OCI-LY7 (cell line): ENCODE measurements at regions not wholly inside any gene's neighbourhood (a gene's known extent, or its start where the extent isn't known, plus 50 kb on each side); places are given as distances from the start of the nearest gene placed in this dataset.

ENCODE experiments used
- BruUV-seq: library from RNA; stranded (reverse); fragments of 400-500 nt; replicated peaks from 2 replicates; lab custom pipeline; 2021; lab: Mats Ljungman, UMichigan
- CTCF ChIA-PET: fragments of 300-600 bp; sonication (Branson Sonifier 250); formaldehyde crosslinking; loops from one replicate; lab custom pipeline; 2022; ENCODE audit warnings: antibody characterized with exemption; ENCODE audit not compliant: unreplicated experiment; lab: Charles Lee
- POLR2A ChIA-PET: fragments of 300-600 bp; sonication (Branson Sonifier 250); formaldehyde crosslinking; loops from one replicate; lab custom pipeline; 2022; ENCODE audit warnings: antibody characterized with exemption; lab: Charles Lee
- DNase-seq: peaks from one replicate; pipeline ENCODE4 v3.0.0-alpha.2; 2015; ENCODE audit warnings: low spot score
- H2AFZ ChIP-seq: fragments of 200-600 bp; sonication (generic), shearing (Covaris generic); 2 replicates; pipeline ENCODE4 v1.6.1; 2014; ENCODE audit warnings: mild to moderate bottlenecking, antibody characterized with exemption, low read length, moderate library complexity
- H3K27ac ChIP-seq: fragments of 200-600 bp; sonication (generic); 2 replicates; pipeline ENCODE4 v1.5.1; 2014; ENCODE audit warnings: mixed run types, low read depth, mild to moderate bottlenecking, moderate library complexity, low read length, inconsistent platforms; ENCODE audit not compliant: poor library complexity, severe bottlenecking
- H3K36me3 ChIP-seq: fragments of 200-600 bp; sonication (generic); 2 replicates; pipeline ENCODE4 v1.6.1; 2014; ENCODE audit warnings: mild to moderate bottlenecking, antibody characterized with exemption, low read length, moderate library complexity, mixed read lengths; ENCODE audit not compliant: insufficient read depth
- H3K4me1 ChIP-seq: fragments of 200-600 bp; sonication (generic); 2 replicates; pipeline ENCODE4 v1.5.1; 2014; ENCODE audit warnings: mild to moderate bottlenecking, low read length; ENCODE audit not compliant: insufficient read depth, poor library complexity, severe bottlenecking
- H3K4me2 ChIP-seq: fragments of 200-600 bp; sonication (generic); 2 replicates; pipeline ENCODE4 v1.6.1; 2014; ENCODE audit warnings: mild to moderate bottlenecking, low read length
- H3K4me3 ChIP-seq: fragments of 200-600 bp; sonication (generic); 2 replicates; pipeline ENCODE4 v1.5.1; 2014; ENCODE audit warnings: mild to moderate bottlenecking, low read depth, low read length; ENCODE audit not compliant: poor library complexity, severe bottlenecking
- H3K79me2 ChIP-seq: fragments of 200-600 bp; sonication (generic); 2 replicates; pipeline ENCODE4 v1.6.1; 2016; ENCODE audit warnings: low read depth, mild to moderate bottlenecking, low read length, moderate library complexity, mixed read lengths; ENCODE audit not compliant: insufficient read depth
- H3K9me2 ChIP-seq: fragments of 200-600 bp; sonication (generic); 2 replicates; pipeline ENCODE4 v1.6.1; 2016; ENCODE audit warnings: mild to moderate bottlenecking, low read length, mixed read lengths; ENCODE audit not compliant: insufficient read depth
- H3K9me3 ChIP-seq: fragments of 200-600 bp; sonication (generic); 2 replicates; pipeline ENCODE4 v1.6.1; 2014; ENCODE audit warnings: mild to moderate bottlenecking, mixed run types, low read length, mixed read lengths
- H4K20me1 ChIP-seq: fragments of 200-600 bp; sonication (generic); 2 replicates; pipeline ENCODE4 v1.6.1; 2014; ENCODE audit warnings: mild to moderate bottlenecking, antibody characterized with exemption, low read length, moderate library complexity, mixed read lengths; ENCODE audit not compliant: insufficient read depth
- EZH2phosphoT487 ChIP-seq: fragments of 200-600 bp; sonication (generic); IDR thresholded peaks from 2 replicates; pipeline ENCODE4 v1.6.1; 2018; ENCODE audit warnings: low read depth, borderline replicate concordance, mild to moderate bottlenecking, mixed run types, antibody characterized with exemption, low read length, moderate library complexity, mixed read lengths
- intact Hi-C: fragments of 100-400 bp; cut with micrococcal nuclease; formaldehyde crosslinking; loops from one replicate; pipeline ENCODE4 v1.10.0; 2022; ENCODE audit not compliant: unreplicated experiment
- TF ChIP-seq, protein P1 (sequence below): fragments of 200-600 bp; sonication (generic); conservative IDR thresholded peaks from 2 replicates; pipeline ENCODE4 v1.5.1; 2014; ENCODE audit warnings: mild to moderate bottlenecking, antibody characterized with exemption, low read length, moderate library complexity, mixed read lengths

DNA sequence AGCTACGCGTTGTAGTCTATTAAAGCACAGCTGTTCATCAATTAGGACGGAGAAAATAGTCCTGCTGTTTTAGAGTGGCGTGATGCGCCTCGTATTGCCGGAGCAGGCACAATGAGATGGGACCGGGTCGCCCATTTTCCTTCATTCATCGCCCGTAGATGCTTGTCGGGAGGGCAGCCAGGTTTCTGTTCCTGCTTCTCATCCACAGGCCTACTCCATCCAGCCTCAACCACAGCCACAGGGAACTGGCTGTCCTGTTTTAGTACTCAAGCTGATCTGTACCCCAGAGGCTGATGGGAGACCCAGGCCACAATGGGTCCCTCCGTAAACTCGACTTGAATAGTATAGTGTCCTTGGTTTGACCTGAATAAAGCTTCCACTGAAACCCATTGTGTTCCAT lies 264.0 kb downstream of the VRK1 start:
- intact Hi-C loops, result no loop called here

DNA sequence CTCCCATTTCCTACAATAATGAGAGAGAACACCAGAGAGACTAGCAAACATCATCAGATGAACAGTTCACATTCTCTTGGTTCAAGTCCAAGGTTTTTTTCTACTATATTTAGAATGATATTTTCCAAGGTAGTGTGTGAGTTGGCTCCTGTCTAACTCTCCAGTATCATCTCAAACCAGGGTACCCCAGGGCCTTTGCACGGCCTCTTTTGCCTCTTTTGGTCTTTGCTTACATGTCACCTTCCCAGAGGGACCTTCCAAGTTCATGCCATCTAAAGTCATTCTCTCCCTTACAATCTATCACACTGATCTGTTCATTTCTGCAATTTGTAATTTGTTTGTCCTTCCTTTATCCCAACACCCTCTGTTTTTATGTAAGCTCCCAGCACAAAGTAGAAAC lies 264.5 kb downstream of the VRK1 start:
- H3K9me2 ChIP-seq, result no peaks in the 10 kb centered on the region
- no peaks in the 10 kb centered on the region for H3K36me3 ChIP-seq
- no peaks in the 10 kb centered on the region for H3K4me1 ChIP-seq
- H3K4me3 ChIP-seq, result no peak overlapping the region
- no peaks in the 10 kb centered on the region for H3K79me2 ChIP-seq
- TF ChIP-seq EZH2phosphoT487, result no peak
- TF ChIP-seq, protein P1, sequence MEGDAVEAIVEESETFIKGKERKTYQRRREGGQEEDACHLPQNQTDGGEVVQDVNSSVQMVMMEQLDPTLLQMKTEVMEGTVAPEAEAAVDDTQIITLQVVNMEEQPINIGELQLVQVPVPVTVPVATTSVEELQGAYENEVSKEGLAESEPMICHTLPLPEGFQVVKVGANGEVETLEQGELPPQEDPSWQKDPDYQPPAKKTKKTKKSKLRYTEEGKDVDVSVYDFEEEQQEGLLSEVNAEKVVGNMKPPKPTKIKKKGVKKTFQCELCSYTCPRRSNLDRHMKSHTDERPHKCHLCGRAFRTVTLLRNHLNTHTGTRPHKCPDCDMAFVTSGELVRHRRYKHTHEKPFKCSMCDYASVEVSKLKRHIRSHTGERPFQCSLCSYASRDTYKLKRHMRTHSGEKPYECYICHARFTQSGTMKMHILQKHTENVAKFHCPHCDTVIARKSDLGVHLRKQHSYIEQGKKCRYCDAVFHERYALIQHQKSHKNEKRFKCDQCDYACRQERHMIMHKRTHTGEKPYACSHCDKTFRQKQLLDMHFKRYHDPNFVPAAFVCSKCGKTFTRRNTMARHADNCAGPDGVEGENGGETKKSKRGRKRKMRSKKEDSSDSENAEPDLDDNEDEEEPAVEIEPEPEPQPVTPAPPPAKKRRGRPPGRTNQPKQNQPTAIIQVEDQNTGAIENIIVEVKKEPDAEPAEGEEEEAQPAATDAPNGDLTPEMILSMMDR, result no peak
- no TSS peak for BruUV-seq
- H3K4me2 ChIP-seq, result no peak overlapping the region
- no peak overlapping the region for H2AFZ ChIP-seq
- no peak for DNase-seq
- intact Hi-C loops, result no loop called here
- H3K9me3 ChIP-seq, result no peaks in the 10 kb centered on the region
- no peak overlapping the region for H3K27ac ChIP-seq
- CTCF ChIA-PET, result no interaction called here
- no peaks in the 10 kb centered on the region for H4K20me1 ChIP-seq
- POLR2A ChIA-PET, result no interaction called here

More for the DNA sequence above, 264.0 kb downstream of the VRK1 start:
- Histone ChIP-seq H4K20me1 (no peaks in the 10 kb centered on the region), H3K36me3 (no peaks in the 10 kb centered on the region), H3K4me2 (no peak overlapping the region), H3K4me1 (no peaks in the 10 kb centered on the region), H3K79me2 (no peaks in the 10 kb centered on the region), H3K4me3 (no peak overlapping the region), H3K9me2 (no peaks in the 10 kb centered on the region), H3K27ac (no peak overlapping the region), H3K9me3 (no peaks in the 10 kb centered on the region), H2AFZ (no peak overlapping the region)
- no peak for TF ChIP-seq EZH2phosphoT487
- TF ChIP-seq, protein P1, result no peak
- ChIA-PET POLR2A (no interaction called here), CTCF (no interaction called here)
- no TSS peak for BruUV-seq
- DNase-seq, result no peak

DNA sequence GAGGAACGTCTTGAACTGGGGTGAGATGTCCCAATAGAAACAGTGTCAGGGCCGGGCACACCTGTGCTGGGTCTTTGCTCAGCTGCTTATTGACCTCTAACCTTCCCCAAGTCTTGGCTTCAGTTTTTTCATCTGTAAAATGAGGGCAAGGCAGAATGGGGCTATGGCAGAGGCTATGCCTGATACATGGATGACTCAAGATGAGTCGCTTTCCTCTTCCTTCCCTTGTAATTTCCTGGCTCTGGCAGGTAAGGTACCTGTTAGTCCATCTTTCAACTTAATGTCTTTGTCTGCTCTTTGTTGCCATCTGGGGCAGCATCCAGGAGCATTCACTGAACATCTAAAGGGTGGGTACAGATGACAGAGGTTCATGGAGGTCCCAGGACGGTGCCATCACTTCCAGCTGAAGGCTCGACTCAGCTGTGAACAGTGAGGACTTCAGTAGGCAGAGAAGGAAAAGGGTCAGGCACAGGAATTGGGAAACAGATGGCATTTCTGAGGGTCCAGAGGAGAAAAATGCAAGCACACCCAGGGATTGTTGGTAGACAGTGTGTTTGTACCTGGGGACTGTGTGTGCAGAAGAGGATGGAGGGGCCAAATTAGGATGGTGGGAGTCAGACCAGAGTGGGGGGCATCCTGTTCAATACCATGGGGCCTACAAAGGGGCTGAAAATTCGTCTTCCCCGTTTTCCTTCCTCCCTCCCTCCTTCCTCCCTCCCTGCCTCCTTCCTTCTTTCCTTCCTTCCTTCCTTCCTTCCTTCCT lies 268.3 kb downstream of the VRK1 start:
- CTCF ChIA-PET, result interaction anchor here (0.6 to 1.1 kb wide), 2 partner anchors 9 to 11 kb away, joined by 3 to 22 read pairs; no protein-coding TSS in a partner anchor

More for the DNA sequence above, 268.3 kb downstream of the VRK1 start:
- Histone ChIP-seq H3K36me3 (no peaks in the 10 kb centered on the region), H3K79me2 (no peaks in the 10 kb centered on the region), H3K4me1 (no peaks in the 10 kb centered on the region), H3K4me2 (no peak overlapping the region), H3K9me3 (no peaks in the 10 kb centered on the region), H3K27ac (no peak overlapping the region), H4K20me1 (no peaks in the 10 kb centered on the region), H3K9me2 (no peaks in the 10 kb centered on the region), H3K4me3 (no peak overlapping the region), H2AFZ (no peak overlapping the region)
- DNase-seq, result no peak
- no peak for TF ChIP-seq EZH2phosphoT487
- TF ChIP-seq, protein P1, result no peak
- no TSS peak for BruUV-seq
- intact Hi-C loops, result no loop called here
- POLR2A ChIA-PET, result no interaction called here
